Fibroblast of lung (primary cell): ENCODE measurements at regions not wholly inside any gene's neighbourhood (a gene's known extent, or its start where the extent isn't known, plus 50 kb on each side); places are given as distances from the start of the nearest gene placed in this dataset.

ENCODE experiments used
- DNase-seq, 2 donors: peaks; one replicate each; pipeline versions ENCODE4 v3.0.0 to v3.0.0-alpha.2; 2010; ENCODE audit warnings: low read depth in 2 of 2
- H2AFZ ChIP-seq: 2 replicates; pipeline ENCODE4 v1.5.1; 2012; ENCODE audit warnings: low read length, control low read depth, inconsistent platforms
- H3K27ac ChIP-seq: 2 replicates; pipeline ENCODE4 v1.5.1; 2011; ENCODE audit warnings: low read length, control low read depth; ENCODE audit not compliant: insufficient read depth
- H3K27me3 ChIP-seq: 2 replicates; pipeline ENCODE4 v1.5.1; 2011; ENCODE audit warnings: mild to moderate bottlenecking, low read length; ENCODE audit not compliant: control insufficient read depth, insufficient read depth
- H3K36me3 ChIP-seq: 2 replicates; pipeline ENCODE4 v1.5.1; 2011; ENCODE audit warnings: low read length; ENCODE audit not compliant: control insufficient read depth, insufficient read depth
- H3K4me1 ChIP-seq: 2 replicates; pipeline ENCODE4 v1.5.1; 2011; ENCODE audit warnings: low read length; ENCODE audit not compliant: control insufficient read depth, insufficient read depth; ENCODE audit errors: extremely low read depth
- H3K4me2 ChIP-seq: 2 replicates; pipeline ENCODE4 v1.5.1; 2011; ENCODE audit warnings: low read length, control low read depth; ENCODE audit not compliant: insufficient read depth; ENCODE audit errors: extremely low read depth
- H3K4me3 ChIP-seq, 4 experiments: fragments of 200-600 bp in 1 of 4; sonication (generic) in 1 of 4; replicated peaks in 1 of 4; 2 replicates each; pipeline ENCODE4 v1.5.1; 2011 to 2016; ENCODE audit warnings: low read length in 4 of 4, low read depth in 3 of 4, mild to moderate bottlenecking in 3 of 4, control low read depth in 2 of 4, inconsistent platforms in 1 of 4, mixed read lengths in 1 of 4; ENCODE audit not compliant: insufficient read depth in 1 of 4; ENCODE audit errors: control extremely low read depth in 1 of 4
- H3K79me2 ChIP-seq: 2 replicates; pipeline ENCODE4 v1.5.1; 2012; ENCODE audit warnings: mild to moderate bottlenecking, low read length, inconsistent platforms; ENCODE audit not compliant: control insufficient read depth, insufficient read depth
- H3K9ac ChIP-seq: 2 replicates; pipeline ENCODE4 v1.5.1; 2011; ENCODE audit warnings: mild to moderate bottlenecking, low read length, control low read depth; ENCODE audit not compliant: insufficient read depth
- H3K9me3 ChIP-seq: 2 replicates; pipeline ENCODE4 v1.5.1; 2012; ENCODE audit warnings: low read depth, low read length; ENCODE audit not compliant: control insufficient read depth, insufficient read depth
- H4K20me1 ChIP-seq: 2 replicates; pipeline ENCODE4 v1.5.1; 2011; ENCODE audit warnings: low read length; ENCODE audit not compliant: control insufficient read depth, insufficient read depth; ENCODE audit errors: extremely low read depth
- CTCF ChIP-seq, 2 donors: IDR thresholded peaks in 1 of 2; conservative IDR thresholded peaks in 1 of 2; 1 replicate in 1 of 2; 2 replicates in 1 of 2; pipeline ENCODE4 v1.5.1; 2011 to 2012; ENCODE audit warnings: low read length in 2 of 2, control low read depth in 1 of 2, inconsistent platforms in 1 of 2, low read depth in 1 of 2, mild to moderate bottlenecking in 1 of 2
- EZH2 ChIP-seq: IDR thresholded peaks from 2 replicates; pipeline ENCODE4 v1.5.1; 2012; ENCODE audit warnings: low read length, control low read depth, mild to moderate bottlenecking; ENCODE audit errors: missing control alignments

GRCh38 chr10:55449981-55450380 is 649.0 kb upstream of the PCDH15 start:
- Histone ChIP-seq H3K27me3 (no peaks in the 10 kb centered on the region), H3K27ac (no peak overlapping the region), H3K4me3 (no peak overlapping the region), H3K4me1 (no peaks in the 10 kb centered on the region), H3K4me2 (no peak overlapping the region), H3K36me3 (no peaks in the 10 kb centered on the region), H3K79me2 (no peaks in the 10 kb centered on the region), H3K9me3 (no peaks in the 10 kb centered on the region), H2AFZ (no peak overlapping the region), H3K9ac (no peak overlapping the region), H4K20me1 (no peaks in the 10 kb centered on the region)
- DNase-seq: no peak
- TF ChIP-seq EZH2 (no peak), CTCF (conservative IDR thresholded peaks at IDR 0.05 in 1 of 2, IDR thresholded peaks at IDR 0.05 in 1 of 2; ENCODE audit: low read depth in 1 of 2, low read length in 2 of 2) (no peak)

GRCh38 chr10:55446441-55447002 is 645.5 kb upstream of the PCDH15 start:
- no peaks in the 10 kb centered on the region for H4K20me1 ChIP-seq
- H3K4me2 ChIP-seq: no peak overlapping the region
- TF ChIP-seq EZH2: no peak
- no peak for TF ChIP-seq CTCF (conservative IDR thresholded peaks at IDR 0.05 in 1 of 2, IDR thresholded peaks at IDR 0.05 in 1 of 2; ENCODE audit: low read depth in 1 of 2, low read length in 2 of 2)
- no peaks in the 10 kb centered on the region for H3K4me1 ChIP-seq
- no peaks in the 10 kb centered on the region for H3K79me2 ChIP-seq
- no peak overlapping the region for H3K4me3 ChIP-seq
- H3K27me3 ChIP-seq: no peaks in the 10 kb centered on the region
- H3K9me3 ChIP-seq: no peaks in the 10 kb centered on the region
- H3K36me3 ChIP-seq: no peaks in the 10 kb centered on the region
- H3K27ac ChIP-seq: no peak overlapping the region
- no peak overlapping the region for H3K9ac ChIP-seq
- H2AFZ ChIP-seq: no peak overlapping the region
- DNase-seq: no peak

GRCh38 chr10:55441777-55442176 is 640.7 kb upstream of the PCDH15 start:
- Histone ChIP-seq H4K20me1 (no peaks in the 10 kb centered on the region), H3K9me3 (no peaks in the 10 kb centered on the region), H3K4me3 (no peak overlapping the region), H3K27ac (no peak overlapping the region), H3K9ac (no peak overlapping the region), H3K4me2 (no peak overlapping the region), H3K27me3 (no peaks in the 10 kb centered on the region), H3K79me2 (no peaks in the 10 kb centered on the region), H2AFZ (no peak overlapping the region), H3K4me1 (no peaks in the 10 kb centered on the region), H3K36me3 (no peaks in the 10 kb centered on the region)
- TF ChIP-seq CTCF (conservative IDR thresholded peaks at IDR 0.05 in 1 of 2, IDR thresholded peaks at IDR 0.05 in 1 of 2; ENCODE audit: low read depth in 1 of 2, low read length in 2 of 2) (no peak), EZH2 (no peak)
- DNase-seq: no peak
